ENCODE measurements at regions not wholly inside any gene's neighbourhood (a gene's known extent, or its start where the extent isn't known, plus 50 kb on each side); places are given as distances from the start of the nearest gene placed in this dataset.

DNA sequence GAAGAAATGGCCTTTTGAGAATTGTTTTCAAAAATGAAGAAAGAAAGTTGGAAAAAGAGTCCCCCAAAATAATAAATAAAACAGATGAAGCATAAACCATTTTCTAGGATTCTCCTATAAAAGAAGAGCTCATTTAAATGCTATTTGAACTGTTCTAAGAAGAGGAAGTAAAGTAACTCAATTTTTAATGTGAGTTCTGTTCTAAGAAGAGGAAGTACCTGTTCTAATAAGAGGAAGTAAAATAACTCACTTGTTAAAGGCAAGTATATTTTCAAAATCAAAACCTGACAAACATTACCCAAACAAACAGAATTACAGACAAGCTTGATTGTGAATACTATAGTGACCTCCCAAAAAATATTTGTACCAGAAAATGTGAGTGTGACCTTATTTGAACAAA lies 1326.3 kb downstream of the C4orf33 start:
- Histone ChIP-seq H3K27me3 (ENCODE audit: control insufficient read depth, insufficient read depth, low read length) (no peaks in the 10 kb centered on the region), H3K9ac (ENCODE audit: low read depth, low read length) (no peak overlapping the region), H3K9me3 (ENCODE audit: control insufficient read depth, insufficient read depth, low read length) (no peaks in the 10 kb centered on the region), H3K27ac (ENCODE audit: low read depth, low read length) (no peak overlapping the region), H3K36me3 (ENCODE audit: control insufficient read depth, insufficient read depth, low read length) (no peaks in the 10 kb centered on the region), H3K4me1 (ENCODE audit: control insufficient read depth, insufficient read depth, low read length) (no peaks in the 10 kb centered on the region), H3K4me3 (ENCODE audit: low read depth, low read length) (no peak overlapping the region)

DNA sequence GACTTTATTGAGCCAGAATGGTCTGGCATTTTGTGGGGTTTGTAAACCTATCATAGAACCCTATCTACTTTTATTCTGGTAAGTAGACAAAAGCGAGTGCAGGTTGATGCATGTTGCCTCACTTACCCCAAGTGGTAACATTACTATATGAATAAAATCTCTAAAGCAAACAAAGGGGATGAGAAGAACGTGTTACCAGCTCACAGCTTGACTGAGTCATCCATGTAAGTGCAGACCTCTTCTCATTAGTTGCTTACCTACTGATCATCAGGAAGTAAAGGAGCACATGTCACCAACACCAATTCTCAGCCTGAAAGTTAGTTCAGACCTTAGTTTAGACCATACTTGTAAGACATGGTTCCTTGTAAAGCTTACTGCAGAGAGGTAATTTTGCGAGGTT lies 1328.3 kb downstream of the C4orf33 start:
- Histone ChIP-seq H3K4me1 (ENCODE audit: control insufficient read depth, insufficient read depth, low read length) (no peaks in the 10 kb centered on the region), H3K27me3 (ENCODE audit: control insufficient read depth, insufficient read depth, low read length) (no peaks in the 10 kb centered on the region), H3K4me3 (ENCODE audit: low read depth, low read length) (no peak overlapping the region), H3K27ac (ENCODE audit: low read depth, low read length) (no peak overlapping the region), H3K36me3 (ENCODE audit: control insufficient read depth, insufficient read depth, low read length) (no peaks in the 10 kb centered on the region), H3K9ac (ENCODE audit: low read depth, low read length) (no peak overlapping the region), H3K9me3 (ENCODE audit: control insufficient read depth, insufficient read depth, low read length) (no peaks in the 10 kb centered on the region)

DNA sequence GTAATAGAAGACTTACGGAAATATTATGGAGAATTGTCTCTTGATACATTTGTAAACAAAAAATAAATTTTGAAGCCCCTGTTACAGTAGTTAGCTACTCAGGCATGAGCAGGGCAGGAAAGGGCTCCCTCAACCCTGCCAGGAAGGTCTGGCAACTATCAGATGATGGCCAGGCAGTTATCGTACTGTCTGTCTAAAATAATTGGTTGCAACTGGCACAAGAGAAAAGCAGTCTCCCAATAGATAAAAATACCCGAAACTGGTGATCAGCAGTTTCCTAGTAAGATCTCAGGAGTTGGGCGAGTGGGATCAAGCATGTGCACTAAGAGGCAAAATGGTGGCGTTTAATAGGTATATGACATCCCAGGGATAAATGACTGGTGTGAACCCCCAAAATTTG lies 1336.3 kb downstream of the C4orf33 start:
- no peak overlapping the region for H3K9ac ChIP-seq (ENCODE audit: low read depth, low read length)
- H3K4me3 ChIP-seq (ENCODE audit: low read depth, low read length), result no peak overlapping the region
- no peaks in the 10 kb centered on the region; the same call in 1 of the 2 replicates for H3K9me3 ChIP-seq (ENCODE audit: control insufficient read depth, insufficient read depth, low read length)
- no peaks in the 10 kb centered on the region for H3K36me3 ChIP-seq (ENCODE audit: control insufficient read depth, insufficient read depth, low read length)
- no peak overlapping the region for H3K27ac ChIP-seq (ENCODE audit: low read depth, low read length)
- no peaks in the 10 kb centered on the region for H3K4me1 ChIP-seq (ENCODE audit: control insufficient read depth, insufficient read depth, low read length)
- H3K27me3 ChIP-seq (ENCODE audit: control insufficient read depth, insufficient read depth, low read length), result no peaks in the 10 kb centered on the region

DNA sequence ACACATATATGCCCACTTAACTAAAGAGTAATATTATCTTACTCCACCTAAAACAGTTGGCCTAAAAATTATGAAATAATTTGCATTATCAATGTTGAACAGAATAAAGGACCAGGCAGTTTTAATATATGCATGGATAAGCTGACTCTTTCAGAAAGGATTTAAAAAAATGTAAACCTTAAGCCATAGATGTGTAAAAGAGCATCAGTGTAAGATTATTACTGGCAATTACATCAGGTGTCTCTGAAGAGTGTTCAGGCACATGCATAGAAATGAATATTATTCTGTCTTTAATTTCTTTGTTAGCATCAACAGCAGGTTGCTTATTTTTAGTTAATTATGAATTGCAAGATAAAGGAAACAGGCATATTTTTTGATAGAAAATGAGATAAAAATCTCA lies 1353.8 kb downstream of the C4orf33 start:
- no peak overlapping the region for H3K27ac ChIP-seq (ENCODE audit: low read depth, low read length)
- H3K36me3 ChIP-seq (ENCODE audit: control insufficient read depth, insufficient read depth, low read length), result no peaks in the 10 kb centered on the region

DNA sequence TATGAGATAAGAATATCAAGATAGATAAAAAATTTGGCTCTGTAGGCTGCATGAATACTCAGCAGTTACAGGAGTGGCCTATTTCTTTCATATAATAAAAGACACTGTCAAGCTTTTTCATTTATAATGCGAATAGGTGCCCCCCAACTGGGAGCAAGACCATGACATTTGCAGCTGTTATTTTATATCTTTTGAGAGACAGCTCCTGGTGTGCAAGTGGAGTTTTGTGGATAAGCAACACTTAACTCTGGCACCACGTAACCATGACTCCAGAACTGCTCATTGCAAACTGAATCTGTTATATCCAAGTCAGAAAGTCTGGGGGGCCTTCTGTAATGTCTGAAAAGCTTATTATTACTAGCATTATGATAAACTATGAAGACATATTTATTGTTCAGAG lies 1372.4 kb downstream of the C4orf33 start:
- Histone ChIP-seq H3K36me3 (ENCODE audit: control insufficient read depth, insufficient read depth, low read length) (no peaks in the 10 kb centered on the region), H3K27me3 (ENCODE audit: control insufficient read depth, insufficient read depth, low read length) (no peaks in the 10 kb centered on the region), H3K4me1 (ENCODE audit: control insufficient read depth, insufficient read depth, low read length) (no peaks in the 10 kb centered on the region), H3K9me3 (ENCODE audit: control insufficient read depth, insufficient read depth, low read length) (no peaks in the 10 kb centered on the region), H3K9ac (ENCODE audit: low read depth, low read length) (no peak overlapping the region), H3K4me3 (ENCODE audit: low read depth, low read length) (no peak overlapping the region), H3K27ac (ENCODE audit: low read depth, low read length) (no peak overlapping the region)

More for the DNA sequence above, 1353.8 kb downstream of the C4orf33 start:
- H3K9ac ChIP-seq (ENCODE audit: low read depth, low read length), result no peak overlapping the region
- no peaks in the 10 kb centered on the region for H3K4me1 ChIP-seq (ENCODE audit: control insufficient read depth, insufficient read depth, low read length)
- H3K27me3 ChIP-seq (ENCODE audit: control insufficient read depth, insufficient read depth, low read length), result no peaks in the 10 kb centered on the region
- no peaks in the 10 kb centered on the region for H3K9me3 ChIP-seq (ENCODE audit: control insufficient read depth, insufficient read depth, low read length)
- no peak overlapping the region for H3K4me3 ChIP-seq (ENCODE audit: low read depth, low read length)

DNA sequence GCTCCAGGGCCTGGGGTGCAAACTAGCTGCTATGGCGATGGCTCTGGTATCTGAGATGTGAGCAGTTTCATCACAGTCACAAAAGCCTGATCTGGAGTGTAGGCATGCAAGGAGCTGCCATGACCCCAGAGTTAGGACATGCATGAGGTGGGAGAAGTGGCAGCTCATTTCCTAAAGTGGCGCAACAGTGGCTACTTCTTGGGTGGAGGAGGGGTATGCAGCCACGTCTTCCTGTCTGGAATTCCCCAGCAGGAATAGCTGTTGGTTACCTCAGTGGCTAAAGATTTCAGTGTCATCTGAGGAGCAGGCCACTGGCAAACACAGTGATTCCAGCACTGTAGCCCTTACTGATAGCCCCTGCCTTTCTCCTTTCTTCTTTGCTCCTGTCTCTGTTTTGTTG lies 1382.5 kb downstream of the C4orf33 start:
- Histone ChIP-seq H3K9ac (ENCODE audit: low read depth, low read length) (no peak overlapping the region), H3K27me3 (ENCODE audit: control insufficient read depth, insufficient read depth, low read length) (no peaks in the 10 kb centered on the region), H3K9me3 (ENCODE audit: control insufficient read depth, insufficient read depth, low read length) (no peaks in the 10 kb centered on the region), H3K4me1 (ENCODE audit: control insufficient read depth, insufficient read depth, low read length) (no peaks in the 10 kb centered on the region), H3K36me3 (ENCODE audit: control insufficient read depth, insufficient read depth, low read length) (no peaks in the 10 kb centered on the region), H3K27ac (ENCODE audit: low read depth, low read length) (no peak overlapping the region), H3K4me3 (ENCODE audit: low read depth, low read length) (no peak overlapping the region)

DNA sequence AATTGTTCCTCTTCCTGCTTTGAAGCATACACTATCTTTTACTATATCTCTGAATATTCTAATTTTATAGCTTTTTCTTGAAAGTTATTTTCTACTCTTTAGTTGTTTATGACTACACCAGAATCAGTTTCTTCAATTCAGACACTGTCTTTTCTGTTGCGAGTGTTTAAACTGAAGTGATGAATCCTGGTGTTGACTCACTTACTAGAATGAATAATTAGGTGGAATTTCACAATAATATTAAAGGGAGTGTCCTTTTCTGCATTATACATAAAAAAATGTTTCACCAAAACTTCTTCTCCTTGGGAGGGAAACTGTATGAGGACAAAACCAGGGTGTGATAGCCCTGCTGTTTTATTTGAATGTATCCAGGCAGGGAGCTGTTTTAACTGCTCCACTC lies 1383.1 kb downstream of the C4orf33 start:
- H3K27ac ChIP-seq (ENCODE audit: low read depth, low read length), result no peak overlapping the region
- no peak overlapping the region for H3K4me3 ChIP-seq (ENCODE audit: low read depth, low read length)

DNA sequence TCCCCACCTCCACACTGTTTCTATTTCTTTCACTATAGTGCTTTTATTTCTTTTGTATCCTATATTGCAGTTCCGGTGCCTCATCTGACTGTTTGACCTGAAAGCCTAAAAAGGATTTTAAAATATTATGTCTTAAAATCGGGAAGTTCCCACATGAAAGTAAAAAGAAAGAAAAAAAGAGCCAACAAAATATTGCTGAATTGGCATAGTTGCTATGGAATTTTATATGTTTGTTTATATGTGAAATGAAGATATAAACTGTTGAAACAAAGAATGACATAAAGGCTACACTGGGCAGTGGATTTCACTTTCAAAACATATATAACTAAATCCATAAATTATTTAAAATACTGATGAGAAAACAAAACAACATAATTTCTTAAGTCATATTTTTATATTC lies 1383.7 kb downstream of the C4orf33 start:
- no peaks in the 10 kb centered on the region for H3K27me3 ChIP-seq (ENCODE audit: control insufficient read depth, insufficient read depth, low read length)
- H3K4me3 ChIP-seq (ENCODE audit: low read depth, low read length), result no peak overlapping the region
- no peak overlapping the region for H3K27ac ChIP-seq (ENCODE audit: low read depth, low read length)
- no peaks in the 10 kb centered on the region for H3K9me3 ChIP-seq (ENCODE audit: control insufficient read depth, insufficient read depth, low read length)
- no peaks in the 10 kb centered on the region for H3K4me1 ChIP-seq (ENCODE audit: control insufficient read depth, insufficient read depth, low read length)
- no peak overlapping the region; the same call in 1 of the 2 replicates for H3K9ac ChIP-seq (ENCODE audit: low read depth, low read length)
- no peaks in the 10 kb centered on the region for H3K36me3 ChIP-seq (ENCODE audit: control insufficient read depth, insufficient read depth, low read length)

More for the DNA sequence above, 1383.1 kb downstream of the C4orf33 start:
- H3K9ac ChIP-seq (ENCODE audit: low read depth, low read length), result no peak overlapping the region
- H3K4me1 ChIP-seq (ENCODE audit: control insufficient read depth, insufficient read depth, low read length), result no peaks in the 10 kb centered on the region
- H3K36me3 ChIP-seq (ENCODE audit: control insufficient read depth, insufficient read depth, low read length), result no peaks in the 10 kb centered on the region
- no peaks in the 10 kb centered on the region for H3K9me3 ChIP-seq (ENCODE audit: control insufficient read depth, insufficient read depth, low read length)
- no peaks in the 10 kb centered on the region for H3K27me3 ChIP-seq (ENCODE audit: control insufficient read depth, insufficient read depth, low read length)

DNA sequence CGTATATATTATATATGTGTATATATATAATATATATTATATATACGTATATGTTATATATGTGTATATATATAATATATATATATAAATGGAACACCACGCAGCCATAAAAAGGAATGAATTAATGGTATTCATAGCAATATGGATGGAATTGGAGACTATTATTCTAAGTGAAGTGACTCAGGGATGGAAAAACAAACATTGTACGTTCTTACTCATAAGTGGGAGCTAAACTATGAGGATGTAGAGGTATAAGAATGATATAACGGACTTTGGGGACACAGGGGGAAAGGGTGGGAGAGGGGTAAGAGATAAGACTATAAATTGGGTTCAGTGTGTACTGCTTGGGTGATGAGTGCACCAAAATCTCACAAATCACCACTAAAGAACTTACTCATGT lies 1388.9 kb downstream of the C4orf33 start:
- Histone ChIP-seq H3K36me3 (ENCODE audit: control insufficient read depth, insufficient read depth, low read length) (no peaks in the 10 kb centered on the region), H3K27me3 (ENCODE audit: control insufficient read depth, insufficient read depth, low read length) (no peaks in the 10 kb centered on the region), H3K27ac (ENCODE audit: low read depth, low read length) (no peak overlapping the region), H3K9me3 (ENCODE audit: control insufficient read depth, insufficient read depth, low read length) (no peaks in the 10 kb centered on the region), H3K4me3 (ENCODE audit: low read depth, low read length) (no peak overlapping the region), H3K9ac (ENCODE audit: low read depth, low read length) (no peak overlapping the region), H3K4me1 (ENCODE audit: control insufficient read depth, insufficient read depth, low read length) (no peaks in the 10 kb centered on the region)

DNA sequence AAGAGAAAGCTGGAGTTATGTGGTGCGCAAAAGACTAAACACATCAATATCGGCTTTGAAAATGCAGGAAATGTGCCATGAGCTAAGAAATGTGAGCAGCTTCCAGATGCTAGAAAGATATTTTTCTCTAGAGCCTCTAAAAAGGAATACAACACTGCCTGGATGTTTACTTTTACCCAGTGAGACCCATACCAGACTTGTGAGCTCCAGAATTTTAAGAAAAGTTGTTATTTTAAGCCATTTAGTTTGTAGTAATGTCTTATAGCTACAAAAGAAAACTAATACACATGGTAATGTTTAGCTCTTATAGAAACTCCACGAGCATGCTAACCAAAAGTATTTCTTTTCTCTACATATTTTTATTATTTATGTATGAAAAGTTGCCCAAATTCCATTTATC lies 1389.4 kb downstream of the C4orf33 start:
- no peak overlapping the region for H3K27ac ChIP-seq (ENCODE audit: low read depth, low read length)
- no peaks in the 10 kb centered on the region for H3K4me1 ChIP-seq (ENCODE audit: control insufficient read depth, insufficient read depth, low read length)
- H3K9me3 ChIP-seq (ENCODE audit: control insufficient read depth, insufficient read depth, low read length), result no peaks in the 10 kb centered on the region
- no peaks in the 10 kb centered on the region for H3K27me3 ChIP-seq (ENCODE audit: control insufficient read depth, insufficient read depth, low read length)
- H3K4me3 ChIP-seq (ENCODE audit: low read depth, low read length), result no peak overlapping the region
- H3K36me3 ChIP-seq (ENCODE audit: control insufficient read depth, insufficient read depth, low read length), result no peaks in the 10 kb centered on the region
- no peak overlapping the region for H3K9ac ChIP-seq (ENCODE audit: low read depth, low read length)

DNA sequence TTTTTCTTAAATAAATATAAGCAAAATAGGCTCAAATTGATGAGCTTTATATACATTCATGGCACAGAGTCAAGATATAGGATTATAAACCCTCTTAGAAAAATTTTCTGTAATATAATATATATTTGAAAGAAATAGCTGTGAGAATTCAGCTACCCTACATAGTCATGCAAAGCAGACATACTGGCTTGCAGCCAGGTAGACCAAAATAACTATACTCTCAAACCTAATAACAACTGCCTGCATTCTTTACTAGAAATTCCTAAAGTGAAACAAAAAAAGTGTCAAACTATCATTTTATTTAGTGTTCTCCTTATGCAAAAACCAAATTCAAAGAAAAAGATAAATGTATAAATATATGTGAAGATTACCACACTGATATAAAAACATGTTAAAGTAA lies 1390.2 kb downstream of the C4orf33 start:
- Histone ChIP-seq H3K4me1 (ENCODE audit: control insufficient read depth, insufficient read depth, low read length) (no peaks in the 10 kb centered on the region), H3K27me3 (ENCODE audit: control insufficient read depth, insufficient read depth, low read length) (no peaks in the 10 kb centered on the region), H3K36me3 (ENCODE audit: control insufficient read depth, insufficient read depth, low read length) (no peaks in the 10 kb centered on the region), H3K27ac (ENCODE audit: low read depth, low read length) (no peak overlapping the region), H3K9me3 (ENCODE audit: control insufficient read depth, insufficient read depth, low read length) (no peaks in the 10 kb centered on the region), H3K9ac (ENCODE audit: low read depth, low read length) (no peak overlapping the region), H3K4me3 (ENCODE audit: low read depth, low read length) (no peak overlapping the region)

DNA sequence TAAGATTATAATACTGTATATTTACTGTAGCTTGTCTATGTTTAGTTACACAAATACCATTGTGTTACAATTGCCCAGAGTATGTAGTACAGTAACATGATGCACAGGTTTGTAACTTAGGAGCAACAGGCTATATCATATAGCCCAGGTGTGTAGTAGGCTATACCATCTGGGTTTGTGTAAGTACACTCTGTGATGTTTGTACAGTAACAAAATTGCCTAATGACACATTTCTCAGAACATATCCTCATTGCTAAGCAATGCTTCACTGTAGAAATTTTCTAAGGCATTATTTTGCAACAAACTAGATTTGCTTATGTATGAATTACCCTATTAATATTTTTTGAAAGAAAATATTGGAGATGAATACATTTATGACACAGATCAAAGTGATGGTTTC lies 1390.9 kb downstream of the C4orf33 start:
- Histone ChIP-seq H3K9ac (ENCODE audit: low read depth, low read length) (no peak overlapping the region), H3K27ac (ENCODE audit: low read depth, low read length) (no peak overlapping the region), H3K4me3 (ENCODE audit: low read depth, low read length) (no peak overlapping the region), H3K4me1 (ENCODE audit: control insufficient read depth, insufficient read depth, low read length) (no peaks in the 10 kb centered on the region), H3K36me3 (ENCODE audit: control insufficient read depth, insufficient read depth, low read length) (no peaks in the 10 kb centered on the region), H3K27me3 (ENCODE audit: control insufficient read depth, insufficient read depth, low read length) (no peaks in the 10 kb centered on the region), H3K9me3 (ENCODE audit: control insufficient read depth, insufficient read depth, low read length) (0 out of 2 replicates have a peak, but pooled peaks cover under 1% of the 10 kb centered on the region)

Data from HUES48 (cell line).